ENCODE measurements at regions not wholly inside any gene's neighbourhood (a gene's known extent, or its start where the extent isn't known, plus 50 kb on each side); places are given as distances from the start of the nearest gene placed in this dataset.

DNA sequence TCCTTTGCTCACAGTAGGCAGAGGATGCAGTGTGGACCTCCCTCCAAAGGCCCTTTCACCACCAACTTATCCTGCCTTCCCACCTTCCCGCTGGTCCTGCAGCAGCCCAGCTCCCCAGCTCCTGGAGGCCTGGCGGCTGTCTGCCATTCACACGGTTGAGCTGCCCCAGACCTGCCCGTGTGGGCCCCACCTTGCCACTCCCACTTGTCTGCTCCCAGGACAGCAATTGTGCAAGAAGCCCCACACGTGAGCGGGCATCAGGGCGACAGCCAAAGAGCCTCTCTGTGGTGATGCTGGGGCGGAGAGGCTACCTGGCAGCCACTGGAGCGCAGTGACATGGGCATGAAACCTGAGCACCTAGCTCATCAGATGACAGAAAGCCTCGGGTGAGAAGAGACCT lies 248.6 kb upstream of the MAF start:
- no peak overlapping the region; the same call in 1 of the 2 replicates for H3K27ac ChIP-seq
- no peak for TF ChIP-seq ZFX (IDR thresholded peaks at IDR 0.05)
- TF ChIP-seq, protein P1, sequence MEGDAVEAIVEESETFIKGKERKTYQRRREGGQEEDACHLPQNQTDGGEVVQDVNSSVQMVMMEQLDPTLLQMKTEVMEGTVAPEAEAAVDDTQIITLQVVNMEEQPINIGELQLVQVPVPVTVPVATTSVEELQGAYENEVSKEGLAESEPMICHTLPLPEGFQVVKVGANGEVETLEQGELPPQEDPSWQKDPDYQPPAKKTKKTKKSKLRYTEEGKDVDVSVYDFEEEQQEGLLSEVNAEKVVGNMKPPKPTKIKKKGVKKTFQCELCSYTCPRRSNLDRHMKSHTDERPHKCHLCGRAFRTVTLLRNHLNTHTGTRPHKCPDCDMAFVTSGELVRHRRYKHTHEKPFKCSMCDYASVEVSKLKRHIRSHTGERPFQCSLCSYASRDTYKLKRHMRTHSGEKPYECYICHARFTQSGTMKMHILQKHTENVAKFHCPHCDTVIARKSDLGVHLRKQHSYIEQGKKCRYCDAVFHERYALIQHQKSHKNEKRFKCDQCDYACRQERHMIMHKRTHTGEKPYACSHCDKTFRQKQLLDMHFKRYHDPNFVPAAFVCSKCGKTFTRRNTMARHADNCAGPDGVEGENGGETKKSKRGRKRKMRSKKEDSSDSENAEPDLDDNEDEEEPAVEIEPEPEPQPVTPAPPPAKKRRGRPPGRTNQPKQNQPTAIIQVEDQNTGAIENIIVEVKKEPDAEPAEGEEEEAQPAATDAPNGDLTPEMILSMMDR (conservative IDR thresholded peaks at IDR 0.05) = no peak

DNA sequence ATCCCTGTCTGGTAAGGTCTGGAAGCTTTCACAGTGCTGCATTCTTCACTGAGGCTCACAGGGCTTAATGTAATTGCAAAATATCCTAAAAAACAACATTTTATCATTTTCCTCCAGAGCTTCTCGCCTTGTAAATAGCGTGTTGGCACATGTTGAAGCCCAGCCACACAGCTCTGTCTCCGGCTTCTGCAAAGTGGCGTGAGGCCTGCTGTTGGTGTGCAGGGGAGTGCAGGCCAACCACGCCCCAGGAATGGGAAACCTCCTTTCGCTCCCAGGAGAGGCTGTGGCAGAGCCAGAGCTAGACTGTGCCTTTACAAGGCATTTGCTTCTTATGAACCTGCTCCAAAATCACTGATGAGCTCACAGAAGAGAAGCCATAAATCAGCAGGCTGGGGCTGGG lies 248.2 kb upstream of the MAF start:
- no peak for TF ChIP-seq ZFX (IDR thresholded peaks at IDR 0.05)
- TF ChIP-seq, protein P1 (conservative IDR thresholded peaks at IDR 0.05) = no peak
- H3K27ac ChIP-seq = no peak overlapping the region

DNA sequence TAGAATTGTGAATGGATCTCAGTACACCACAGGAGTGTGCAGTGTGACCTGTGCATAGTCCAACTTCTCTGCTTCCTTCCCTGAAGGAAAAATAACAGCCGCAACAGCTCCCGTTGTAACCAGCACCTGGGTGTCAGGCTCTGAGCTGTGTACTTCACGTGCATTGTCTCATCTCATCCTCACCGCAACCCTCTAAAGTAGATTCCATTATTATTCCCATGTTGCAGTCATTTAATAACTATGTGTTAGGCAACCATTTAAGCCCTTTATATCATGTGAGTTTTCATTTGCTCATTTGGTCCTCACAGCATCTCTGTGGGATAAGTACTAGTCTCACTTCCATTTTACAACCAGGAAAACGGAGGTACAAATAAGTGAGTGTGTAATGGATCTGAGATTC lies 247.0 kb upstream of the MAF start:
- TF ChIP-seq, protein P1 (conservative IDR thresholded peaks at IDR 0.05) = no peak
- no peak for TF ChIP-seq ZFX (IDR thresholded peaks at IDR 0.05)
- H3K27ac ChIP-seq = no peak overlapping the region

- TF ChIP-seq, protein P1 (conservative IDR thresholded peaks at IDR 0.05) = no peak
- TF ChIP-seq ZFX (IDR thresholded peaks at IDR 0.05) = no peak
- no peak overlapping the region for H3K27ac ChIP-seq
These were observed 246.6 kb upstream of the MAF start for GRCh38 chr16:79847101-79847500.

DNA sequence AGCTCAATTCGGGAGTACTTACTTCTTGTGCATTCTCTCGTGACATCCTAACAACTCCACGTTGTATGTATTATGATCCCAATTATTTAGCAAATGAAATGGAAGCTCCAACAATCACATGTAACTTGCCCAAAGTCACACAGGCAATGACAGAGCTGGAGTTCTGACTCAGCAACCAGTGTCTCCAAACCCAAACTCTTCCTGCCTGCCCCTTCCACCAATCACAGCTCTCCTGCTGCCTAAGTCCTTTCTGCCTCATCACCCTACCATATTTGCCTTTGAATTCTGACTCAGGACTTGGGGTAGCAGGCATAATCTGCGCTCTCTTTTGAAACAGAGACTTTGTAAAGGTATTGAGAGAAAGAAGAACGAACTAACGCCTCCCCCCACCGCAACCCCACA lies 245.2 kb upstream of the MAF start:
- TF ChIP-seq ZFX (IDR thresholded peaks at IDR 0.05) = no peak
- TF ChIP-seq, protein P1 (conservative IDR thresholded peaks at IDR 0.05) = no peak

DNA sequence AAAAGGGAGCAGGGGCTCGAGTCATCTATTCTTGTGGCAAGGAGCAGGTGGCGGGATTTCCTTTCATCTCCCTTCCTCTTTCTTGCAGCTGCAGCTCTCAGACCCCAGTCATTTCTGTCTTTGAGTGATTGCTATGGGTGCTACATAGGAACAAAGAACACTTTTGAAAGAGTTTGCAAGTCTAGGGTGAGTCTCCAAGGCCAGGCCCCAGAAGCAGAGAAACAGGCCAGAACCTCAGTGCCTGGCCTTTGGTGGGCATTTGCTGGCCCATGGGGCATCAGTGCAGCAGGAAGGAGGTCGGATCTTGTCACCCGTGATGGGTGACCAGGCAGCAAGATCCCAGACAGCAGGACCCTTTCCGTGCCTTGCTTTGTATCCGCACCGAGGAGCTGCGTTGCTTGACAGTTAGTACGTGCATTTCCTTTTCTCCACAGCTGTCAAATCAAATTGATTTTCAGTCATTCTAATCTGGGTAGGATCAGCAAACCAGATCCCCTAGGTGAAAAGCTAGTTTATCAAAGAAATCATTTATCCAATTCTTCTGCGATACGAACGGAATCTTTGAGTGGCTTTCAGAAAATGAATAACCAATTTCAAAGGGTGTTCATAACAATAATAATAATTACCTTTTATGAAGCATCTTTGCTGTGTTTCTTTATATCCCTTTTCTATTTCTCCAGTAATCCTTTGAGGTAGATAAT lies 244.6 kb upstream of the MAF start:
- H3K27ac ChIP-seq = no peak overlapping the region
- no peak for TF ChIP-seq ZFX (IDR thresholded peaks at IDR 0.05)
- TF ChIP-seq, protein P1 (conservative IDR thresholded peaks at IDR 0.05) = no peak

More for the DNA sequence above, 245.2 kb upstream of the MAF start:
- H3K27ac ChIP-seq = no peak overlapping the region

DNA sequence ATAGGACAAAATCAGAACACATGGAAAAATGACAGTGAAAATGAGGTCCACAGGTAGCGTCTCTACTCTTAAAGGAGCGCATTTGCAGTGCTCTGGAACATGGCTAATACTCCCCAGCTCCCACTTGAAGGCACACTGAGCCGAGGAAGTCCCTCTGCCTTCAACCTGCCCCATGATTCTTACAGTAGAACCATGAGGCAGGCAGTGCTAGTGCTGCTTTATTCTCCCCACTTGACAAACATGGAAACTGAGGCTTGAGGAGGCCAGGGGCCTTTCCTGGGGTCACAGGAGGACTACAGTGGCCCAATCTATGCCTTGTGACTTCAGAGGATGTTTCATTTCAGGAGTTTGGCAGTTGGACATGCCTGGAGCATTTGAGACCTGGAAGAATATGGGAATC lies 244.1 kb upstream of the MAF start:
- H3K27ac ChIP-seq = no peak overlapping the region
- TF ChIP-seq, protein P1 (conservative IDR thresholded peaks at IDR 0.05) = no peak
- no peak for TF ChIP-seq ZFX (IDR thresholded peaks at IDR 0.05)

All from C4-2B (cell line).